ENCODE measurements at regions not wholly inside any gene's neighbourhood (a gene's known extent, or its start where the extent isn't known, plus 50 kb on each side); places are given as distances from the start of the nearest gene placed in this dataset.

DNA sequence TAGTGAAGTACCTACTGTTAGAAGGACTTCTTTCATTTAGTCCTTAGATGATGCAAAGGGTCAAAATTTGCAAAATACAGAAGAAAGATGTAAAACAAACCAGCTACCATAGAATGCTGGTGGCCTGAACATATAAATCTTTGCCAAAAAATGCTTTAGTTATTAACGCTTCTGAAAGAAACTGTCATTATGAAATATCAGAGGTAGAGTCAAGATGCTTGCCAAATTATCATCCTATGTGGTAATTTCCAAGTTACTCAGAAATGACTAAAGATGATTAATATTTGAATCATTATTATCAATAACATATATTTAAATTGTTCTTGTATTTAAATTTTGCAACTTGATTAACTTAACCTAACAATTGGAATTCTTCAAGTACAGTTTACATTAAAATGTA is 588.4 kb upstream of the FAM241A start:
- H3K9me3 ChIP-seq (replicated peaks; ENCODE audit: control insufficient read depth, insufficient read depth, low read length), result no peaks in the 10 kb centered on the region
- no peaks in the 10 kb centered on the region for H3K4me1 ChIP-seq (ENCODE audit: control insufficient read depth, insufficient read depth, low read length)
- ChIA-PET CTCF (interaction anchor here (0.7 kb wide), 1 partner anchor 65 kb away, joined by 3 read pairs; no protein-coding TSS in a partner anchor), RAD21 (ENCODE audit: unreplicated experiment) (no interaction called here), SMC1A (ENCODE audit: uncharacterized antibody, unreplicated experiment) (interaction anchor here (0.6 kb wide), 1 partner anchor 109 kb away, joined by 3 read pairs; no protein-coding TSS in a partner anchor), POLR2A (no interaction called here)
- H3K4me3 ChIP-seq, result no peak overlapping the region
- H2AFZ ChIP-seq (ENCODE audit: control insufficient read depth, low read depth, low read length), result no peak overlapping the region
- no peaks in the 10 kb centered on the region for H3K27me3 ChIP-seq (replicated peaks in 1 of 2; ENCODE audit: control insufficient read depth in 2 of 2, insufficient read depth in 2 of 2, low read length in 1 of 2)
- WGBS (ENCODE audit: insufficient coverage, insufficient replicate concordance, low lambda C conversion rate, missing lambda C conversion rate), result 0% methylated on average over 1 of the region's 1 CpG
- TF ChIP-seq, protein P1, sequence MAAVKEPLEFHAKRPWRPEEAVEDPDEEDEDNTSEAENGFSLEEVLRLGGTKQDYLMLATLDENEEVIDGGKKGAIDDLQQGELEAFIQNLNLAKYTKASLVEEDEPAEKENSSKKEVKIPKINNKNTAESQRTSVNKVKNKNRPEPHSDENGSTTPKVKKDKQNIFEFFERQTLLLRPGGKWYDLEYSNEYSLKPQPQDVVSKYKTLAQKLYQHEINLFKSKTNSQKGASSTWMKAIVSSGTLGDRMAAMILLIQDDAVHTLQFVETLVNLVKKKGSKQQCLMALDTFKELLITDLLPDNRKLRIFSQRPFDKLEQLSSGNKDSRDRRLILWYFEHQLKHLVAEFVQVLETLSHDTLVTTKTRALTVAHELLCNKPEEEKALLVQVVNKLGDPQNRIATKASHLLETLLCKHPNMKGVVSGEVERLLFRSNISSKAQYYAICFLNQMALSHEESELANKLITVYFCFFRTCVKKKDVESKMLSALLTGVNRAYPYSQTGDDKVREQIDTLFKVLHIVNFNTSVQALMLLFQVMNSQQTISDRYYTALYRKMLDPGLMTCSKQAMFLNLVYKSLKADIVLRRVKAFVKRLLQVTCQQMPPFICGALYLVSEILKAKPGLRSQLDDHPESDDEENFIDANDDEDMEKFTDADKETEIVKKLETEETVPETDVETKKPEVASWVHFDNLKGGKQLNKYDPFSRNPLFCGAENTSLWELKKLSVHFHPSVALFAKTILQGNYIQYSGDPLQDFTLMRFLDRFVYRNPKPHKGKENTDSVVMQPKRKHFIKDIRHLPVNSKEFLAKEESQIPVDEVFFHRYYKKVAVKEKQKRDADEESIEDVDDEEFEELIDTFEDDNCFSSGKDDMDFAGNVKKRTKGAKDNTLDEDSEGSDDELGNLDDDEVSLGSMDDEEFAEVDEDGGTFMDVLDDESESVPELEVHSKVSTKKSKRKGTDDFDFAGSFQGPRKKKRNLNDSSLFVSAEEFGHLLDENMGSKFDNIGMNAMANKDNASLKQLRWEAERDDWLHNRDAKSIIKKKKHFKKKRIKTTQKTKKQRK (IDR thresholded peaks at IDR 0.05; ENCODE audit: low read depth, low read length), result no peak
- TF ChIP-seq CHD1 (IDR thresholded peaks at IDR 0.05; ENCODE audit: low read depth, low read length) (no peak), CBX3 (IDR thresholded peaks at IDR 0.05; ENCODE audit: borderline replicate concordance, low read depth) (no peak), BMI1 (IDR thresholded peaks at IDR 0.05; ENCODE audit: borderline replicate concordance) (no peak)
- TF ChIP-seq, protein P2, sequence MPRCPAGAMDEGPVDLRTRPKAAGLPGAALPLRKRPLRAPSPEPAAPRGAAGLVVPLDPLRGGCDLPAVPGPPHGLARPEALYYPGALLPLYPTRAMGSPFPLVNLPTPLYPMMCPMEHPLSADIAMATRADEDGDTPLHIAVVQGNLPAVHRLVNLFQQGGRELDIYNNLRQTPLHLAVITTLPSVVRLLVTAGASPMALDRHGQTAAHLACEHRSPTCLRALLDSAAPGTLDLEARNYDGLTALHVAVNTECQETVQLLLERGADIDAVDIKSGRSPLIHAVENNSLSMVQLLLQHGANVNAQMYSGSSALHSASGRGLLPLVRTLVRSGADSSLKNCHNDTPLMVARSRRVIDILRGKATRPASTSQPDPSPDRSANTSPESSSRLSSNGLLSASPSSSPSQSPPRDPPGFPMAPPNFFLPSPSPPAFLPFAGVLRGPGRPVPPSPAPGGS (IDR thresholded peaks at IDR 0.05; ENCODE audit: borderline replicate concordance, insufficient read depth, low read depth, low read length, poor library complexity, severe bottlenecking), result no peak
- TF ChIP-seq, protein P3, sequence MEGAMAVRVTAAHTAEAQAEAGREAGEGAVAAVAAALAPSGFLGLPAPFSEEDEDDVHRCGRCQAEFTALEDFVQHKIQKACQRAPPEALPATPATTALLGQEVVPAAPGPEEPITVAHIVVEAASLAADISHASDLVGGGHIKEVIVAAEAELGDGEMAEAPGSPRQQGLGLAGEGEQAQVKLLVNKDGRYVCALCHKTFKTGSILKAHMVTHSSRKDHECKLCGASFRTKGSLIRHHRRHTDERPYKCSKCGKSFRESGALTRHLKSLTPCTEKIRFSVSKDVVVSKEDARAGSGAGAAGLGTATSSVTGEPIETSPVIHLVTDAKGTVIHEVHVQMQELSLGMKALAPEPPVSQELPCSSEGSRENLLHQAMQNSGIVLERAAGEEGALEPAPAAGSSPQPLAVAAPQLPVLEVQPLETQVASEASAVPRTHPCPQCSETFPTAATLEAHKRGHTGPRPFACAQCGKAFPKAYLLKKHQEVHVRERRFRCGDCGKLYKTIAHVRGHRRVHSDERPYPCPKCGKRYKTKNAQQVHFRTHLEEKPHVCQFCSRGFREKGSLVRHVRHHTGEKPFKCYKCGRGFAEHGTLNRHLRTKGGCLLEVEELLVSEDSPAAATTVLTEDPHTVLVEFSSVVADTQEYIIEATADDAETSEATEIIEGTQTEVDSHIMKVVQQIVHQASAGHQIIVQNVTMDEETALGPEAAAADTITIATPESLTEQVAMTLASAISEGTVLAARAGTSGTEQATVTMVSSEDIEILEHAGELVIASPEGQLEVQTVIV (IDR thresholded peaks at IDR 0.05; ENCODE audit: borderline replicate concordance, partially characterized antibody), result no peak
- TF ChIP-seq, protein P4, sequence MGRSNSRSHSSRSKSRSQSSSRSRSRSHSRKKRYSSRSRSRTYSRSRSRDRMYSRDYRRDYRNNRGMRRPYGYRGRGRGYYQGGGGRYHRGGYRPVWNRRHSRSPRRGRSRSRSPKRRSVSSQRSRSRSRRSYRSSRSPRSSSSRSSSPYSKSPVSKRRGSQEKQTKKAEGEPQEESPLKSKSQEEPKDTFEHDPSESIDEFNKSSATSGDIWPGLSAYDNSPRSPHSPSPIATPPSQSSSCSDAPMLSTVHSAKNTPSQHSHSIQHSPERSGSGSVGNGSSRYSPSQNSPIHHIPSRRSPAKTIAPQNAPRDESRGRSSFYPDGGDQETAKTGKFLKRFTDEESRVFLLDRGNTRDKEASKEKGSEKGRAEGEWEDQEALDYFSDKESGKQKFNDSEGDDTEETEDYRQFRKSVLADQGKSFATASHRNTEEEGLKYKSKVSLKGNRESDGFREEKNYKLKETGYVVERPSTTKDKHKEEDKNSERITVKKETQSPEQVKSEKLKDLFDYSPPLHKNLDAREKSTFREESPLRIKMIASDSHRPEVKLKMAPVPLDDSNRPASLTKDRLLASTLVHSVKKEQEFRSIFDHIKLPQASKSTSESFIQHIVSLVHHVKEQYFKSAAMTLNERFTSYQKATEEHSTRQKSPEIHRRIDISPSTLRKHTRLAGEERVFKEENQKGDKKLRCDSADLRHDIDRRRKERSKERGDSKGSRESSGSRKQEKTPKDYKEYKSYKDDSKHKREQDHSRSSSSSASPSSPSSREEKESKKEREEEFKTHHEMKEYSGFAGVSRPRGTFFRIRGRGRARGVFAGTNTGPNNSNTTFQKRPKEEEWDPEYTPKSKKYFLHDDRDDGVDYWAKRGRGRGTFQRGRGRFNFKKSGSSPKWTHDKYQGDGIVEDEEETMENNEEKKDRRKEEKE (IDR thresholded peaks at IDR 0.05), result no peak
- TF ChIP-seq, protein P5, sequence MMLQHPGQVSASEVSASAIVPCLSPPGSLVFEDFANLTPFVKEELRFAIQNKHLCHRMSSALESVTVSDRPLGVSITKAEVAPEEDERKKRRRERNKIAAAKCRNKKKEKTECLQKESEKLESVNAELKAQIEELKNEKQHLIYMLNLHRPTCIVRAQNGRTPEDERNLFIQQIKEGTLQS (IDR thresholded peaks at IDR 0.05; ENCODE audit: borderline replicate concordance, extremely low read depth, low read depth, low read length), result no peak
- DNase-seq (ENCODE audit: low read depth, low spot score) (no peak), FAIRE-seq (no peak), ATAC-seq (no peak)
- no peaks in the 10 kb centered on the region for H3K36me3 ChIP-seq (ENCODE audit: control insufficient read depth in 2 of 2, insufficient read depth in 2 of 2, low read length in 1 of 2)
- H3K79me2 ChIP-seq (ENCODE audit: control insufficient read depth, insufficient read depth, low read length), result no peaks in the 10 kb centered on the region
- in situ Hi-C loops (cut with MboI) (no loop called here), intact Hi-C loops (cut with micrococcal nuclease; ENCODE audit: unreplicated experiment) (no loop called here)
- BruUV-seq (replicated peaks), result no TSS peak
- H3K9ac ChIP-seq (ENCODE audit: control insufficient read depth, insufficient read depth, low read length), result no peak overlapping the region
- no peak overlapping the region for H3K4me2 ChIP-seq (ENCODE audit: control insufficient read depth, insufficient read depth)
- no peak overlapping the region for H3K27ac ChIP-seq (ENCODE audit: control insufficient read depth, insufficient read depth)
- no peaks in the 10 kb centered on the region for H4K20me1 ChIP-seq (ENCODE audit: control insufficient read depth, insufficient read depth)
